ENCODE measurements at regions not wholly inside any gene's neighbourhood (a gene's known extent, or its start where the extent isn't known, plus 50 kb on each side); places are given as distances from the start of the nearest gene placed in this dataset.

DNA sequence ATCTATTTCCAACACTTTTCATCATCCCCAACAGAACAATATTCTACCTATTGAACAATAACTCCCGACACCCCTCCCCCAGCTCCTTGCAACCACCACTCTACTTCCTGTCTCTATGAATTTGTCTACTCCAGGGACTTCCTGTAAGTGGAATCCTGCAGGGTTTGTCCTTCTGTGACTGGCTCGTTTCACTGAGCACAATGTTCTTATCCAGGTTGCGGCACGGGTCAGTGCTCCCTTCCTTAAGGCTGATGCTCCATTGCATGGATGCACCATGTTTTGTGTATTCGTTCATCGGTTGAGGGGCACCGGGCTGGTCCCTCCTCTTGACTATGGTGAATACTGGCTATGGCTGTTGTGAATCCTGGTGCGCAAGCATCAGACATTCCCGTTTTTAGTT, 163.2 kb downstream of the TBXT start:
- no peak overlapping the region for H3K9ac ChIP-seq
- H3K36me3 ChIP-seq (ENCODE audit: control insufficient read depth, insufficient read depth, low read length), result no peaks in the 10 kb centered on the region
- H3K27me3 ChIP-seq (ENCODE audit: control insufficient read depth, insufficient read depth, low read length), result peaks cover 9% of the 10 kb centered on the region
- H3K4me1 ChIP-seq, result no peaks in the 10 kb centered on the region
- H3K9me3 ChIP-seq (ENCODE audit: control insufficient read depth, low read length), result no peaks in the 10 kb centered on the region
- no peak overlapping the region for H3K27ac ChIP-seq
- TF ChIP-seq, protein P1, sequence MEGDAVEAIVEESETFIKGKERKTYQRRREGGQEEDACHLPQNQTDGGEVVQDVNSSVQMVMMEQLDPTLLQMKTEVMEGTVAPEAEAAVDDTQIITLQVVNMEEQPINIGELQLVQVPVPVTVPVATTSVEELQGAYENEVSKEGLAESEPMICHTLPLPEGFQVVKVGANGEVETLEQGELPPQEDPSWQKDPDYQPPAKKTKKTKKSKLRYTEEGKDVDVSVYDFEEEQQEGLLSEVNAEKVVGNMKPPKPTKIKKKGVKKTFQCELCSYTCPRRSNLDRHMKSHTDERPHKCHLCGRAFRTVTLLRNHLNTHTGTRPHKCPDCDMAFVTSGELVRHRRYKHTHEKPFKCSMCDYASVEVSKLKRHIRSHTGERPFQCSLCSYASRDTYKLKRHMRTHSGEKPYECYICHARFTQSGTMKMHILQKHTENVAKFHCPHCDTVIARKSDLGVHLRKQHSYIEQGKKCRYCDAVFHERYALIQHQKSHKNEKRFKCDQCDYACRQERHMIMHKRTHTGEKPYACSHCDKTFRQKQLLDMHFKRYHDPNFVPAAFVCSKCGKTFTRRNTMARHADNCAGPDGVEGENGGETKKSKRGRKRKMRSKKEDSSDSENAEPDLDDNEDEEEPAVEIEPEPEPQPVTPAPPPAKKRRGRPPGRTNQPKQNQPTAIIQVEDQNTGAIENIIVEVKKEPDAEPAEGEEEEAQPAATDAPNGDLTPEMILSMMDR (IDR thresholded peaks at IDR 0.05), result no peak
- H2AFZ ChIP-seq, result no peak overlapping the region
- no peaks in the 10 kb centered on the region for H3K79me2 ChIP-seq
- H3K4me2 ChIP-seq (ENCODE audit: low read length), result no peak overlapping the region
- no peak overlapping the region for H3K4me3 ChIP-seq (ENCODE audit: low read depth, low read length)

DNA sequence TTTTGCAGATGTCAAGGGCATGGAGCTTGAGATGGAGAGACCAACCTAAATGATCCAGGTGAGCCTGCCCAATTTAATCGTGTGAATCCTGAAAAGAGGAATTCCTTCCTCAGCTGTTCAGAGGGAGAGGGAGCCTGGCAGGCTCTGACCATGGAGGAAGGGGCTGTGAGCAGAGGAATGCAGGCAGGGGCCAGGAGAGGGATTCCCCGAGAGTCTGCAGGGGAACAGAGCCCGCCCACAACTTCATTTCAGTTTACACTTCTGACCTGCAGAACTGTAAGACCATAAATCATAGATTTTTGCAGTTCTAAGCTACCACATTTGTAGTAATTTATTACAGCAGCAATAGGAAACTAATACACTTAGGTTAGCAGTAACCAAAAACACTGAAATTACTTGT, 164.1 kb downstream of the TBXT start:
- H3K27me3 ChIP-seq (ENCODE audit: control insufficient read depth, insufficient read depth, low read length), result peaks cover 6% of the 10 kb centered on the region

DNA sequence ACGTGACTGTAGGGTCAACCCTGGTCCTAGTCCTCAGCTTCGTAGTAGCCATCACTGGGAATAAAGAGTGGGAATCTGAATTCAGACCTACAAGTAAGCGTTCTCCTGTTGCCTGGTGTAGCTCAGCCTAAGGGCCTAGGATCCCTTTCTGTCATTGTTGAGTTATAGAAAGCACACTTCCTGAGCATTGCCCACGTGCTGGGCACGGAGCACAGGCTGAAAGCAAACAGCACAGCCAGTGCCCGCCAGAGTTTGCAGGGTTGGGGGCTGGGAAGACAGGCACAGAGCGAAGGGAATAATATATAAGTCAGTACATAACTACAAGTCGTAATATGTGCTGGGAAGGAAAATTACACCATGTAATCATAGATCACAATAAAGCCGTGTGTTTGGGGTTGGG, 166.3 kb downstream of the TBXT start:
- H3K36me3 ChIP-seq (ENCODE audit: control insufficient read depth, insufficient read depth, low read length), result no peaks in the 10 kb centered on the region
- no peaks in the 10 kb centered on the region for H3K79me2 ChIP-seq
- H3K27ac ChIP-seq, result no peak overlapping the region
- no peaks in the 10 kb centered on the region for H3K9me3 ChIP-seq (ENCODE audit: control insufficient read depth, low read length)
- no peak overlapping the region for H3K9ac ChIP-seq
- H3K4me1 ChIP-seq, result no peaks in the 10 kb centered on the region
- TF ChIP-seq, protein P1 (IDR thresholded peaks at IDR 0.05), result no peak
- no peak overlapping the region for H3K4me3 ChIP-seq (ENCODE audit: low read depth, low read length)
- H2AFZ ChIP-seq, result no peak overlapping the region
- H3K4me2 ChIP-seq (ENCODE audit: low read length), result no peak overlapping the region
- H3K27me3 ChIP-seq (ENCODE audit: control insufficient read depth, insufficient read depth, low read length), result no peaks in the 10 kb centered on the region

More for the DNA sequence above, 164.1 kb downstream of the TBXT start:
- Histone ChIP-seq H3K4me3 (ENCODE audit: low read depth, low read length) (no peak overlapping the region), H3K79me2 (no peaks in the 10 kb centered on the region), H3K36me3 (ENCODE audit: control insufficient read depth, insufficient read depth, low read length) (no peaks in the 10 kb centered on the region), H3K4me1 (no peaks in the 10 kb centered on the region), H3K4me2 (ENCODE audit: low read length) (no peak overlapping the region), H3K9me3 (ENCODE audit: control insufficient read depth, low read length) (no peaks in the 10 kb centered on the region), H3K27ac (no peak overlapping the region), H2AFZ (no peak overlapping the region), H3K9ac (no peak overlapping the region)
- TF ChIP-seq, protein P1 (IDR thresholded peaks at IDR 0.05), result no peak

DNA sequence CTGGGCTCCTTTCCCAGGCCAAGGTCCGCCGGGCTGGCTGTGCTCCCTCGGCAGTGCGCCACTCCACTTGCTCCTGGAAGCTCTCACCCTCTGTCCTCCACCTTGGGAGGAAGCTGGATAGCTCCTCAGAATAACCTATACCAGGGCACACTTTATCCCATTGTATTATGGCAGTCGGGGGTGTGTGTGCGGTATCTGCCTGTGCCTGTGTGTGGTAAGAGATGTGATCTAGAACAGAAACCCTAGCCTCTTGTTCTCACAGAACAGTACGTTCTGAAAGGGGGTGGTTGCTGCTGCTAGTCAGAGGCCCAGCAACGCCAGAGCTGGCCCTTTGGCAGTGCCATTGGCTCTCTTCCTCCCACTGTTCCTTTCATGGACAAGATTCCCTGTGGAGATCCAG, 168.4 kb downstream of the TBXT start:
- no peak overlapping the region for H2AFZ ChIP-seq
- H3K4me2 ChIP-seq (ENCODE audit: low read length), result no peak overlapping the region
- no peak overlapping the region for H3K9ac ChIP-seq
- H3K27ac ChIP-seq, result no peak overlapping the region
- H3K4me3 ChIP-seq (ENCODE audit: low read depth, low read length), result no peak overlapping the region
- TF ChIP-seq, protein P1 (IDR thresholded peaks at IDR 0.05), result no peak
- H3K4me1 ChIP-seq, result no peaks in the 10 kb centered on the region
- no peaks in the 10 kb centered on the region for H3K9me3 ChIP-seq (ENCODE audit: control insufficient read depth, low read length)
- no peaks in the 10 kb centered on the region for H3K27me3 ChIP-seq (ENCODE audit: control insufficient read depth, insufficient read depth, low read length)
- H3K79me2 ChIP-seq, result no peaks in the 10 kb centered on the region
- H3K36me3 ChIP-seq (ENCODE audit: control insufficient read depth, insufficient read depth, low read length), result no peaks in the 10 kb centered on the region

DNA sequence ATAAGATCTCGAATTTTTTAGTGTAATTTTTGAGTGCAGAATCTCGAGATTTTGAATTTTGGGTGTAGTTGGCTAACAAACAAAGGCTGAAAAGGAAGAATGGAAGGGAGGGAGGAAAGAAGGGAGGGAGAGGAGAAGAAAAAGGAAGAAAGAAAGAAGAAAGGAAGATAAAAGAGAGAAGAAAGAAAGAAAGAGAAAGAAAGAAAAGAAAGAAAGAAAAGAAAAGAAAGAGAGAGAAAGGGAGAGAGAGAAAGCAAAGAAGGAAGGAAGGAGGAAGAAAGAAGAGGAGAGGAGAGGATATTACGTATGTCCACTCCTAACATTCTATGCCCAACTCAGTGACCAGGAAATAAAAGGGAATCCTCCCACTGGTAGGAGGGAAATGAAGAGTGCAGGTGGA, 169.6 kb downstream of the TBXT start:
- Histone ChIP-seq H3K9me3 (ENCODE audit: control insufficient read depth, low read length) (no peaks in the 10 kb centered on the region), H3K9ac (no peak overlapping the region), H3K4me1 (no peaks in the 10 kb centered on the region), H3K4me2 (ENCODE audit: low read length) (no peak overlapping the region), H3K4me3 (ENCODE audit: low read depth, low read length) (no peak overlapping the region), H3K36me3 (ENCODE audit: control insufficient read depth, insufficient read depth, low read length) (no peaks in the 10 kb centered on the region), H3K27me3 (ENCODE audit: control insufficient read depth, insufficient read depth, low read length) (no peaks in the 10 kb centered on the region), H3K27ac (no peak overlapping the region), H3K79me2 (no peaks in the 10 kb centered on the region), H2AFZ (no peak overlapping the region)
- TF ChIP-seq, protein P1 (IDR thresholded peaks at IDR 0.05), result no peak
